Ishikawa (cell line): ENCODE measurements at regions not wholly inside any gene's neighbourhood (a gene's known extent, or its start where the extent isn't known, plus 50 kb on each side); places are given as distances from the start of the nearest gene placed in this dataset.

ENCODE experiments used
- CEBPB ChIP-seq: IDR thresholded peaks from 2 replicates; pipeline ENCODE4 v1.6.1; 2012
- CREB1 ChIP-seq: IDR thresholded peaks from 2 replicates; pipeline ENCODE4 v1.6.1; 2012; ENCODE audit warnings: low read depth
- EGR1 ChIP-seq: IDR thresholded peaks from 2 replicates; pipeline ENCODE4 v1.6.1; 2012
- EP300 ChIP-seq: IDR thresholded peaks from 2 replicates; pipeline ENCODE4 v1.6.1; 2012; ENCODE audit warnings: borderline replicate concordance
- FOXM1 ChIP-seq: IDR thresholded peaks from 2 replicates; pipeline ENCODE4 v1.6.1; 2012; ENCODE audit warnings: low read depth, borderline replicate concordance
- MAX ChIP-seq: IDR thresholded peaks from 2 replicates; pipeline ENCODE4 v1.6.1; 2012
- NFIC ChIP-seq: IDR thresholded peaks from 2 replicates; pipeline ENCODE4 v1.6.1; 2012
- RAD21 ChIP-seq: IDR thresholded peaks from 2 replicates; pipeline ENCODE4 v1.6.1; 2012; ENCODE audit warnings: low read depth
- REST ChIP-seq: IDR thresholded peaks from 2 replicates; pipeline ENCODE4 v1.6.1; 2012; ENCODE audit warnings: low read depth, mild to moderate bottlenecking
- TAF1 ChIP-seq: IDR thresholded peaks from 2 replicates; pipeline ENCODE4 v1.6.1; 2012; ENCODE audit warnings: low read depth, mild to moderate bottlenecking
- TCF12 ChIP-seq: IDR thresholded peaks from 2 replicates; pipeline ENCODE4 v1.6.1; 2012; ENCODE audit warnings: low read depth
- TEAD4 ChIP-seq: IDR thresholded peaks from 2 replicates; pipeline ENCODE4 v1.6.1; 2012
- USF1 ChIP-seq: IDR thresholded peaks from 2 replicates; pipeline ENCODE4 v1.6.1; 2012
- YY1 ChIP-seq: IDR thresholded peaks from 2 replicates; pipeline ENCODE4 v1.6.1; 2012; ENCODE audit warnings: low read depth

- TF ChIP-seq TEAD4 (no peak), EP300 (no peak), RAD21 (no peak), YY1 (no peak), MAX (no peak), EGR1 (no peak), TAF1 (no peak), CEBPB (no peak), REST (no peak), USF1 (no peak), CREB1 (no peak), TCF12 (no peak), FOXM1 (no peak), NFIC (no peak)
These were observed 359.2 kb upstream of the OBI1 start for GRCh38 chr13:79018166-79018565.
